Dermis blood vessel endothelial cell (primary cell): ENCODE measurements at regions not wholly inside any gene's neighbourhood (a gene's known extent, or its start where the extent isn't known, plus 50 kb on each side); places are given as distances from the start of the nearest gene placed in this dataset.
"Not testable (repeated sequence)": the region's sequence is repeated elsewhere in the genome, so short reads cannot be mapped to it uniquely, and the experiment has no call there.

Source experiments
- DNase-seq: peaks from one replicate; pipeline ENCODE4 v3.0.0; 2010

DNA sequence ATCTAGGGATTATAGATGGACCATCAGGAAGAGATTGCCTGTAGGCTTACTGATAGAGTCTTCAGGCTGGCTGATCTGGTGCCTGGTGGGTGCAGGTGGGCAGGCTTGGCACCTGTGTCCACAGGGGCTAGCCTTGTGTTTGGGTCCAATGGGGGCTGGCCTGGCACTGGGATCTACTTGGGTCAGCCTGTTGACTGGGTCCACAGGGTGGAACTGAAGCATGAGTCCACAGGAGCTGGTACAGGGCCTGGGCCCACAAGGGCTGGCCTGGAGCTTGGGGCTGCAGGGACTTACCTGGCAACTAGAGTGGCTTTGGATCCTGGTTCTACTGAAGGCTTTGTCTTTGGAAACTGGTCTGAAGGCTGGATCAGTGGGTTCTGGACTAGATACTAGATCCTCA, 1217.7 kb downstream of the CDH11 start:
- DNase-seq = no peak

DNA sequence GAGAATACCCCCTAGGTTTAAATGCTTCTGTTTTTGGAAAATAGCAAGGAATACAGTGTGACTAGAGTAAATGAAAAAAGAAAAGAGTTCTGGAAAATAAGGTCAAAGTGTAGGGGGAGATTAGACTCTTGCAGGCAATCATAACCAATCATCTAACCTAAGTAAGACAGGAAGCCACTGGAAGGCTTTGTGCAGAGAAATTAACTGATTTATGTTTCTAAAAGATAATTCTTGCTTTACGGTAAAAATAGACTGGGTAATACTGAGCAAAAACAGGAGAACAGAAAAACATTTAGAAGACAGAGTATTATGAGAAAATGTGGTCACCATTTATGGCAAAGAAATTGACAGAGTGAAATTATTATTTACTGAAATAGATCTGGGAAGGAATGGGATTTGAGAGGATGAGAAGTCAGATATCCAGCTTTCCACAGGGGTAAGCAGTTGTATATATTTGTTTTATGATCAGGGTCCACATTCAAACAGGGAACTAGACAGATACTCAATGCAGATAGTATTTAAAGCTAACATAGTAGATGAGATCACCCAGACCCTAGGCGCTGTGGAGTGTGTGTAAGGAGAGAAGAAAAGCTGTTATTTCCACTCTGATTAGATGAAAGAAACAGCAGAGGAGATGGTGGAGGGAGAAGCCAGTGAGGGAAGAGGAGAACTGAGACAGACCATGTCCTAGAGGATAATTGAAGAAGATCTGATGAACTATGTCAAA, 1225.3 kb downstream of the CDH11 start:
- no peak for DNase-seq

DNA sequence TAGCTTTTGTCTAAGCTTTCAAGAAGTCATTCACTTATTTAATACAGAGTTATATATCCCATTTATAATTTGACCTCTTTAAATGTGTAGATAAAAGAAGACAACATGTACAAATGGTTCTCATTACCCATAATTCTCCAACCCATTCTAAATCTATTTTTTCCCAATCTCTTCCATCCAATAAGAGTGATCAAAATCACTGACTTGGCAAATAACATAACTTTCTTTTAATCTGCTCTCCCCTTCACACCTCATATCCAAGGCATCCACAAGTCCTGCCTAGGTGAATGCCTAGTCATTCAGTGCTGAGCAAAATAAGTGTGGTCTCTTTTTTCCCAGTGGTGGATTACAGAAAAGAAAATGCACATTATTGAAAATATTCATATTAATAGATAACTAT, 1231.1 kb downstream of the CDH11 start:
- DNase-seq = no peak

DNA sequence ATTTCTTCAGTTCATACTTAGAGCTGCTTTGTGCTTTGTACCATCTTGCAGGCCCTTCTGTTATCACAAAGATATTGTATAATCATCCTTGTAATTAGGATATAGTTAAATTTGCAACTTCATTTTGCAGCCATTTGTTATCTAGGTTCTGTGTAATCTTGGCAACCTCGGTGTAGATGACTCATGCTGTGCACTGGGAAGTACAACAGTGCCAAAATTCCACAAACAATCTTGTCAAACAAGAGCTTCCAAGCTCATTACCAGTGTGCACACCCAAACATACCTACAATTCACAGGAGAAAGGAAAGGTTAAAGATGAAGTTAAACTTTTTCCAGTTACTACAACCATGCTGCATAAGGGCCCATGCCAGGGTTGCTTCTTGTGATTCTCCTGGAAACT, 1231.8 kb downstream of the CDH11 start:
- no peak for DNase-seq

DNA sequence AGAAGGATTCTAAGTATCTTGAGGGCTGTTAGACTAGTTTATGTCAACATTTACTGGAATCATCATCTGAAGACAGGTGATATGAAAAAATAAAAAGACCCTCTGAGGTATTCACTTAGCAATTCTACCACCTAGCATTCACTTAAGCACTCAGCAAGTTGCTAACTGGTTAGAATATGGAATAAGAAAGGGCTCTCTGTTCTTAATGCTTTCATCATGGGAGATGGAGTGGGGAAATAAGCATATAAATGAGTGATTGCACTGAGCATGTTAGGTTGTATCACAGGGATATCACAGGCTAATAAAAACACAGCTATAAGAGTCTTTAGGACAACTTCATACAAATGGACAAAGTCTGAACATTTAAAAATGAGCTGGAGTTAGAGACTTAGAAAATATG, 1238.8 kb downstream of the CDH11 start:
- DNase-seq = no peak

DNA sequence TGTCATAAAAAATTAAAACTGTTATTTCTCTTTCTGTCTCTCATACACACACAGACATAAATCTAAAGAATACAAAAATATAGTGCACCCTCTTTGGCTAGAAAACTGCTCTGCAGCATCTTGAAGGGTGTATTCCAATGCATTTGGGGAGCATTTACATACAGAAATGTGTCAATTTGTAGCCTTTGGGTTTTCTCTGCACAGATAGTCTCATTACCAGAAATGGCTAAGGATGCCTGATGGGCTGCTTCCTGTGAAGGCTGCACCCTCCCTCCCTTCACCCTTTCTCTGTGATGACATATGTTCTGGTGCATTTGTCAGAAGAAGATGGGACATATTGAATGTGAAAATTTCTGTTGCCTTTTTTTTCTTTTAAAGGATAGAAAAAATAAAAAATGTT, 1239.3 kb downstream of the CDH11 start:
- no peak for DNase-seq

DNA sequence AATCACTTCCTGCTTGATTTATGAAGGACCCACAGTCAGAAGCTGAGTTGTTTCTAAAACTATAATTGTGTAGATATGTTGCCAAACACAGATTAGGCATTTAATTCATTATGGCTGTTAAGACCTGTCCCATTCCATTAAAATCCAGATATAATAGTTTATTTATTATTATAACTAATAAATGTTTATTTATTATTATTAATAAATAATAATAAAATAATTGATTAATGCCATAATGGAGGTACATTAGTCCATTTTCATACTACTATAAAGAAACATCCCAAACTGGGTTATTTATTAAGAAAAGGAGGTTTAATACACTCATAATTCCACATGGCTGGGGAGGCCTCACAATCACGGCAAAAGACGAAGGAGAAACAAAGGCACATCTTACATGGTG, 1240.9 kb downstream of the CDH11 start:
- no peak for DNase-seq

DNA sequence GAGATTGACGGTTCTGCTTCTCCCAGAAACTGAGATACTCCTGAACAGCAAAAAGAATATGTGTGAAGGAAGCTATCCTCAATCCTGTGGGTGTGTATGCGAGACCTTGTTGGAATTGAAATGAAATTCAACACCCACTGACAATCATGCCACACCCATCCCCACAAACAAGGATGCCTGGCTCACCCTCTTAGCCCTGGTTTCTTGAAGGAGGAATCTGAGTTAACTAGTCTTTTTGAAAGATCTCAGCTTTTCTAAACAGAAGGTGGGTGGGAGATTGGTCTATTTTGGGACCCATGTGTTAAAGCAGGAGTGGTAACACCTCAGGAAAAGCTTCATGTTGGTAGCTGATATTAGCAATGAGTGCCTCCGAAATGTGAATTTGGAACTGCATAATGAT, 1244.5 kb downstream of the CDH11 start:
- no peak for DNase-seq

DNA sequence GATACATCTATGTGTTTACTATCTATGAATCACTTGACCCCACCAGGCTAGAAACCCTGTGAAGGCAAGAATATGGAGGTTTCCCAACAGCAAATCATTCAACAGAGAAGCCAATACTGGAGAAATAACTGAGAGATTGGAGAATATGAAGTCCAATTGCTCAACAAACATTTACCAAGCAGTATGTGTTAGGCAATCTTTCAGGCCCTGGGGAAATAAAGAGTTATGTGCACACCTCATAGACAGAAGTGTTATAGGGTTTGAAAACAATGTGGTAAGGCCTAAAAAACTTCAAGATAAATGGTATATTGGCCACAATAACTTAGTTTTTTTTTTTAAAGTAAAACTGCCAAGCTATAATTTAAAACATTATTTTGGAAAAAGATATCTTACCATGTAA, 1245.8 kb downstream of the CDH11 start:
- no peak for DNase-seq

DNA sequence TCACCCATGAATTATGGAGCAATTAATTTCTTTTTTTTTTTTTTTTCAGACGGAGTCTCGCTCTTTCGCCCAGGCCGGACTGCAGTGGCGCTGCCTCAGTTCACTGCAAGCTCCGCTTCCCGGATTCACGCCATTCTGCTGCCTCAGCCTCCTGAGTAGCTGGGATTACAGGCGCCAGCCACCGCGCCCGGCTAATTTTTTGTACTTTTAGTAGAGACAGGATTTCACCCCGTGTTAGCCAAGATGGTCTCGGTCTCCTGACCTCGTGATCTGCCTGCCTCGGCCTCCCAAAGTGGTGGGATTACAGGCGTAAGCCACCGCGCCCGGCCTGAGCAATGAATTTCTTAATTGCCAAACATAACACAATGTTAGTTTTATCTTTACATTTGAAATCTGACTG, 1261.2 kb downstream of the CDH11 start:
- not testable (repeated sequence) for DNase-seq

DNA sequence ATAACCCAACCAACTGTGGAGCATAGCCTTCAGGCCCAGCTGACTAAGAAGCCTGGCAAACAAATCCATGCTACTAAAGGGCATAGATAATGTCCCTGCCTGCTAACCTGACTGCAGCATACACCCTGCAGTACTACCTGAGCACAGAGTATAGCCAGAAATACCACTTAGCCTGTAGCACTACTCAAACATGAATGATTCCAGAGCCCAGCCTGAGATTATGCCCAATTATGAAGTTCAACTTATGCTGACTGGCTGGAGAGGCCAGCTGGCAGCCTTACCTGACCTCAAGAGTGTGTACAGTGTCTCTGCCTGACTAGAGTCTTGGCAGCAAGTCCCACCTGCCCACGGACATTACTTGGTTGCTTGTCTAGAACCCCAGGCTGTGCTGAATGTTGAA, 1265.3 kb downstream of the CDH11 start:
- DNase-seq = no peak

DNA sequence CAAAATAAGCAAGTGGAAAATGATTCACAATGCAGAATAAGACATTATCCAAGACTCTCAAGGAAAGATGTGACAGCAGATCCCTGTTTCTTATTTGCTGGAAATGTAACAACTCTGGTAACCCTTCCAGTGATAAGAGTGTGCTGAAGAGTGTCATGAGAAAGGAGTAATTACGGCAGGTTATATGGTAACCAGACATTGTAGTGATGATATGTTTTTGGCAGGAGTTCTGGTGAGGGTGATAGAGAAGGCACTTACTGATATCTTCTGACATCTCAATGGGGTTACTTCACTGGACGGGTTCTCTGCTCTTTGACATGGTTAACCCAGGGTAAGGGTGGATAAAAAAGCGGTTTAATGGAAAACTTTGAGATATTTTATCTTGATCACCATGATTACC, 1270.9 kb downstream of the CDH11 start:
- no peak for DNase-seq

DNA sequence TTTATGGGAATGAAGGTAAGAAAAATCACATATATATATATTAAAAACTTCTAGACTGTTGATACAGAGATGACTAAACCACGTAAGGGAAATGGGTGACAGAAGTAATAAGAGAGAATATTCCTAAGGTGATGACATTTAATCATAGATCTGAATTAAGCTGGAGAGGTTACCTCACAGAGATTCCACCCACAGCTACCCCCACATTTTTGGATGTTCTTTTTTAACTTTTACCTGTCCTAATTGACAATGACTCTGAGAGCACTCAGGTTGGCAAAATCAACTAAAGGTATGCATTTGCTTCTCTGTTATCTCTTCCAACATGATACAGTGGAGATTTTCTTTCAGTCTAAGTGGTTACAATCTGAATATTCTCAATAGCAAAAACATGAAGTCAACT, 1280.6 kb downstream of the CDH11 start:
- no peak for DNase-seq

DNA sequence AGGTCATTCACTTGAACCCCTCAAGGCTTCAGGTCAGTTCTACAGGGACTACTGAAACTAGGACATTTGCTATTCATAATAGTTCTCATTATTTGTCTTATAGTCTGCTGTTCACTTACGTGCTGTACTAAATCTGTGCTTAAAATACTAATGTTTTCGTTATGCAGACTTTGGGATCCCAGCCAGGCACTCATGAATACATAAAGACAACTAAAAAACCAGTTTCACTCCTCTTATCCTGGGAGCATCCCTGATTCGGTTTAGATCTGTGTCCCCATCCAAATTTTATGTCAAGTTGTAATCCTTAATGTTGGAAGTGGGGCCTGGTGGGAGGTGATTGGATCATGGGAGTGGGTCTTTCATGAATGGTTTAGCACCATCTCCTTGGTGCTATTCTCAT, 1291.8 kb downstream of the CDH11 start:
- no peak for DNase-seq

DNA sequence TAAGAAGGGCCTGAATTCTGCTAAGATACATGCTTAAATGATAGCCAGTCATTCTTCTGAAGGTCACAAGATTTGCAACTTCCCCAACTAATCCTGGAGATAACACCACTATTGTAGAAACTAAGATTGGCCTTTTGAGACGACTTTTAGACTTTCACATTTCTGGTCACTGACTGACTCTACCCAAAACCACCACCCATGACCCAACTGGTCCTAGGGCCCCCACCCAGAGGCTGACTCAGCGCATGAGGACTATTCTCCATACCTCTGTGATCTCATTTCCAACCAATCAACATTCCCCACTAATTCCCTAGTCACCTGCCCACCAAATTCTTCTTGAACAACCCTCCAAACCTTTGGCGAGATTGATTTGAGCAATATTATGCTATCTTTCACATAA, 1299.0 kb downstream of the CDH11 start:
- DNase-seq = no peak

DNA sequence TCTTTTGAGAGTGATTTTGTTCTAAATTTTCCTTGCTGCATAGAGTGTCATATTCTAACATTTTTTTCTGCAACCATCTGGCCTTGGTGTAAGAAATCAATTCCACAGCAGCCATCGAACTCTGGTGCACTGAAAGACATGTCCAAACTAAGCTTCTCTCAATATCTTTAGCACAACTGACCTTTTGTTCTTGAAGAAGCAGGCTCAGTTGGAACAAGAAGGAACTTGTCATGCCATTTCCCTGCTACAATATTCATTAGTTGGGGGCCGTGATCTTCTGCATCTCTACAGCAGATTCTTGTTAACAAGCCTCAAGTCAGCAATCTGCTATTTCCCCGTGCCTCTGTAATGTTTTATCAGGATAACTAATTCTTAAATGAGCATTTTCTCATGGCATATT, 1305.6 kb downstream of the CDH11 start:
- DNase-seq = no peak

DNA sequence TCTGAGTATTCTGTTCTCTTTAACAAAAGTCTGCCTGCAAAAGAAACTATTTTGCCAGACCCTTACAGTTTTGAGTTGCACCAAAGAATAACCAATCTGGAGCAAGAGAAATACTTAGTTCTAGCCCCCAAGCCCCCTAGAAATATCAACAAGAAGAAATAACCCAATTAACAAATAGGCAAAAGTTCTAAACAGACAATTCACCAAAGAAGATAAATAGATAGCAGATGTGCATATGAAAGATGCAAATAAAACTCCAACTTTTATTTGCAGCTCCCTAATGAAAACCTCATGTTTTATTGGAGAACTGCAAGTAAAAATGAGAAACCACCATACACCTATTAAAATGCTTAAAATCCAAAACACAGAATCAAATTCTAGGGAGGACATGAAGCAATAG, 1308.0 kb downstream of the CDH11 start:
- no peak for DNase-seq

DNA sequence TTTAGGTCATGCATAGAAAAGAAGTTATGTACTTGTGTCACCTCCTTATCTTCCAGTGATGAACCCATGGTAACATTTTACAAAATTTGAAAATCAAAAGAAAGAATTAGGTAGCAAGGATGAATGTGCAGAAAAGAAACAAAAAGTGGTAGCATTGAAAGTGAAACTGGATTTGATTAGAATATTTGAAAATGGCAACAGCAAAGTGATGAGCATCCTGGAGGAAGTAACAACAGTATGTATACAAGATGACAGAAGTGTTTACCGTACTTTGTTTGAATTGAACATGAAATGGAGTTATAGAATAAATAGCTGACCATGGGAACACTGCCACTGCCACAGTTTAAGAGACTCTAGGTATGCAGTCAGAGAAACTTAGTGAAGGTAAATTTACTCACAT, 1313.1 kb downstream of the CDH11 start:
- DNase-seq = no peak

DNA sequence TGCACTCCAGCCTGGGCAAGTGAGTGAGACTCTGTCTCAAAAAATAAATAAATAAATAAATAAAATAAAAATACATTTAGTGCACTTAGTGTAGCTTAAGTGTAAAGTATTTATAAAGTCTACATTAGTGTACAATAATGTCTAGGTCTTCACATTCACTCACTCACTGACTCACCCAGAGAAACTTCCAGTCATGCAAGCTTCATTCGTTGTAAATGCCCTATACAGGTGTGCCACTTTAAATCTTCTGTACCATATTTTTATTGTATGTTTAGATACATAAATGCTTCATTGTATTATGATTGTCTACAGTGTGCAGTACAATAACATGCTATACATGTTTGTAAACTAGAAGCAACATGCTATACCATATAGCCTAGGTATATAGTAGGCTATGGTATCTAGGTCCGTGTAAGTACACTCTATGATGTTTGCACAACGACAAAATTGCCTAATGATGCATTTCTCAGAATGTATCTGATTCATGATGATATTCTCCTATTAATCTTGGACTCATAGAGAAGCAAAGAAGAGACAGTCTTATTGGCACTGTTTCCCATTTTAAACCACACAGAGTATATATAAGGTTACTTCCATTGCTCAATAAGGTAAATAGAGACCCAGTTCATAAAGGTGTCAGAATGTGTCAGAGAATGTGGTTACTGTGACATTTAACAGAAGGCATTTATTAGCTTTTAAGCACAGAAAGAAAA, 1314.9 kb downstream of the CDH11 start:
- DNase-seq = no peak

DNA sequence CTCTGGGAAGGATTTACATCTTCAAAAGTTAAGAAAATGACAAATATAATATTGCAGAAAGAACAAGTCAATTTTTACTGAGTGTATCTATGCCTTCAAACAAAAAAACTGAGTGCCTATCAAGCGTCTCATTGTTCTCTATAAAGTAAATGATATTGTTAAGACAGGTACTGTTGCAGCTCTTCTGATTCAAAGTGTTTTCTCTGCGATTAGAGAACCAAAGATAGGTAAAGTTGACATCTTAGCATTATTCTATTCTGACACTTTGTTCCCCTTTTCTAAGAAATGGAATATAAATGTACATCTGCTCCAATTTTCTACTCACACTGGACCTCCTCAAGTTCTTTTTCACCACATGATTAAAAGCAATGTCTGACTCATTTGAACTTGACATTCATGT, 1317.7 kb downstream of the CDH11 start:
- DNase-seq = no peak

DNA sequence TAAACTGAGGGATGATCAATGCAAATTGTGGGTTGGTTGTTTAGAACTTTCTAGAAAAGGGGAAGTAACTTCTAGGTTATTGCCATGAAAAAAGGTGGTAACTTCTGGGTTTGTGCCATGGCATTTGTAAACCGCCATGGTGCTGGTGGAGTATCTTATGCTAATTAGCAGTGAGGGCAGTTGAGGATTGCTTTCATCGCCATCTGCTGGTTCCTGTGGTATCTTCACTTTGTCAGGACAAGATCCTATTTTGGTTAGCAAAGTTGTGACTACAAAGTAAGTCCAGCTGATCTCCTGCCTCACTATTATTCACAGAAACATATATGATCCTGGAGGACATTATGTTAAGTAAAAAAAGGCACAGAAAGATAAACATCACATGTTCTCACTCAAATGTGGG, 1332.3 kb downstream of the CDH11 start:
- DNase-seq = no peak

DNA sequence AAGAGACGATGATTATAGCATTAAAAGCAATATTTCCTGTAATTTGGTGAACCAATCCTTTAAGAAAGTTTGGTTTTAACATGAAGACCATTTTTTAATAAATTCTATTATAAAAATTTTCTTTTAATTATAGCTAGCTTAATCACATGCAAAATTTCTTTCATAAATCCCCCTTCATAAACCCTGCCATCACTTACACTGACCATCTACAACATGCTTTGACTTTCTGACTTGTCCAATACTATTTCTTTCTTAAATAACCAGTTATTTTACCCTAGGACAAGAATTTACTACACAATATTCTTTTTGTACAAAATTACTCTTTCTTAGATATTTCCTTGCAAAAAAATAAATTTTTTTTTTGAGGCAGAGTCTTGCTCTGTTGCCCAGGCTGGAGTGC, 1334.8 kb downstream of the CDH11 start:
- DNase-seq = peak; percentile 0

DNA sequence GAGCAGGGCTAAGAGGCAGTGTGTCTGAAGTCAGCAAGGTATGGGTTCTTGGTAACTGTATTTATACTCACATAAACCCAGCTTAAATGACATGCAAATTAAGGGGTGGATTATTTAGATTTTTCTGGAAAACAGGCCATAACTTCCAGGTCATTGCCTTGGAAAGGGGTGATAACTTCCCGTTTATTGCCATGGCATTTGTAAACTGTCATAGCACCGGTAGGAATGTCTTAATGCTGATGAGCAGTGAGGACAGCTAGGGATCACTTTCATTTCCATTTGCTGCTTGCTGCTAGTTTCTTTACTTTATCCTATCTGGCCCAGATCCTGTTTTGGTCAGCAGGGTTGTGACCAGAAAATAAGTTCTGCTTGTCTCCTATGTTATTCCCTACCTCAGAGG, 1336.7 kb downstream of the CDH11 start:
- DNase-seq = no peak

DNA sequence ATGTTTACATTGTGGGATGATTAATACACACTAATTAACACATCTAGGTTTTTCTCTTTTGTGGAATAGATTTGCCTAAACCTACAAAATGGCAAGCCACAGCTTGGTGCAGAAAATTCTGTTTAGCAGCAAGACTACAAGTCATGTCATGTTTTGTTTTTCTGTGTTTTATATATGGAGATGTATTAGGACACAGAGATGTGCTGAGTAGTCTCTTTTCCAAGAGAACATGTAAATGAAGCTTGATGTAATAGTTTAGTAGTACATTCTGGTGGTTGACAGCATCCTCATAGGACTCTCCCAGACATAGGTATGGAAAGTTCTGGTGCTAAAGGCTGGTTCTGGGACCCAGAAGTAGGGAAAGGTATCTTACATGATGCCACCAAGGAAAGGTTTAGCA, 1345.4 kb downstream of the CDH11 start:
- no peak for DNase-seq

DNA sequence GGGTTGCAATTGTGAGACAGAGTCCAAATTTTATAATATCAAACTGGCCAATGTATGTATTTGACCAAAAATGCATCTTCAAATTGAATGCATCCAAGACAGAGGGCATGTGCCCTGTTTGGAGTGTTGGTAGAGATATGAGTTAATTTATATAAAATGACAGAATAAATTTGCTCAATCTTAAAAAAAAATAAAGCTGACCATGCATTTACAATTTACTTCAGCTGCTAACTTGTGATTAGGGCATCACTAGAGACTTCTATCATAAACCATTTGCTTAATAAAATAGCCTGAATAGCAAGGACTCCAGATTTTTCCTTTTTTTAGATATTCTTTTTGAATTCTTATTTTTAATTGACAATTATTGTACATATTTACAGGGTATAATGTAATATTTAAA, 1345.8 kb downstream of the CDH11 start:
- no peak for DNase-seq
